ENCODE measurements at regions not wholly inside any gene's neighbourhood (a gene's known extent, or its start where the extent isn't known, plus 50 kb on each side); places are given as distances from the start of the nearest gene placed in this dataset.

GRCh38 chr4:138591808-138592207 lies 349.7 kb upstream of the SLC7A11 start:
- no peak overlapping the region for H2AK5ac ChIP-seq (ENCODE audit: low read depth, low read length)
- H3K79me1 ChIP-seq (ENCODE audit: low read depth in 1 of 2, low read length in 2 of 2) = no peaks in the 10 kb centered on the region
- intact Hi-C loops (cut with micrococcal nuclease) (no loop called here), dilution Hi-C loops (cut with HindIII; ENCODE audit: low sequenced_read_pairs, unreplicated experiment) (no loop called here), in situ Hi-C loops (cut with MboI; ENCODE audit: low sequenced_read_pairs) (no loop called here)
- no TSS peak for BruUV-seq (replicated peaks)
- TF ChIP-seq RAD21 (IDR thresholded peaks at IDR 0.05; ENCODE audit: low read length) (no peak), NFE2L2 (IDR thresholded peaks at IDR 0.05; ENCODE audit: low read depth, low read length) (no peak), RFX5 (IDR thresholded peaks at IDR 0.05; ENCODE audit: low read depth, low read length) (no peak), USF2 (IDR thresholded peaks at IDR 0.05; ENCODE audit: low read depth, low read length) (no peak), MAFK (IDR thresholded peaks at IDR 0.05; ENCODE audit: low read depth, low read length) (no peak), SMC3 (IDR thresholded peaks at IDR 0.05; ENCODE audit: low read depth, low read length) (no peak), BHLHE40 (IDR thresholded peaks at IDR 0.05; ENCODE audit: low read depth, low read length) (no peak), CHD1 (IDR thresholded peaks at IDR 0.05; ENCODE audit: low read depth, low read length) (no peak), FOS (IDR thresholded peaks at IDR 0.05; ENCODE audit: low read depth, low read length) (no peak), MAZ (IDR thresholded peaks at IDR 0.05; ENCODE audit: borderline replicate concordance, low read depth, low read length) (no peak), ELK1 (IDR thresholded peaks at IDR 0.05; ENCODE audit: borderline replicate concordance, low read depth, low read length) (no peak), POLR2A (IDR thresholded peaks at IDR 0.05; ENCODE audit: low read depth, low read length) (no peak), MXI1 (IDR thresholded peaks at IDR 0.05; ENCODE audit: borderline replicate concordance, low read depth, low read length) (no peak), RCOR1 (IDR thresholded peaks at IDR 0.05; ENCODE audit: insufficient replicate concordance, low read length) (no peak), CEBPB (IDR thresholded peaks at IDR 0.05; ENCODE audit: low read depth, low read length) (no peak), CTCF (conservative IDR thresholded peaks at IDR 0.05; ENCODE audit: low read depth, low read length) (no peak)
- H4K91ac ChIP-seq (ENCODE audit: insufficient read depth, low read depth, low read length) = no peak overlapping the region
- no peak overlapping the region for H3K4ac ChIP-seq (ENCODE audit: low read depth, low read length)
- no peak overlapping the region for H3K9ac ChIP-seq (ENCODE audit: low read depth, low read length)
- no peak overlapping the region for H3K27ac ChIP-seq (ENCODE audit: insufficient read depth, low read length)
- no peaks in the 10 kb centered on the region for H3K9me3 ChIP-seq (ENCODE audit: control insufficient read depth, insufficient read depth, low read length)
- 0 out of 2 replicates have a peak, but pooled peaks cover 1% of the 10 kb centered on the region for H3K4me1 ChIP-seq (ENCODE audit: control insufficient read depth, insufficient read depth, low read length)
- ChIA-PET CTCF (no interaction called here), POLR2A (ENCODE audit: unreplicated experiment) (no interaction called here)
- H2BK120ac ChIP-seq (ENCODE audit: low read depth, low read length) = no peak overlapping the region
- WGBS, 2 experiments (ENCODE audit: extremely low coverage in 2 of 2, insufficient read length in 1 of 2) = 56% methylated on average over 1 of the region's 1 CpG; no CpG with 5 or more reads in 1 of the 2 experiments
- H2BK20ac ChIP-seq (ENCODE audit: low read depth, low read length) = no peak overlapping the region
- DNase-seq (no peak), ATAC-seq (ENCODE audit: low read depth) (no peak)
- H3K4me2 ChIP-seq (ENCODE audit: low read depth, low read length) = no peak overlapping the region
- no peak overlapping the region for H2AFZ ChIP-seq (replicated peaks; ENCODE audit: low read length, poor library complexity)
- no peak overlapping the region for H3K23ac ChIP-seq (ENCODE audit: low read depth, low read length)
- H3K14ac ChIP-seq (replicated peaks; ENCODE audit: low read depth, low read length) = no peak overlapping the region
- H4K20me1 ChIP-seq (ENCODE audit: insufficient read depth, low read length) = no peaks in the 10 kb centered on the region
- no peak overlapping the region for H3K4me3 ChIP-seq (ENCODE audit: insufficient read depth, low read depth, low read length)
- no peaks in the 10 kb centered on the region for H3K9me1 ChIP-seq (ENCODE audit: insufficient read depth, low read length)
- H3K36me3 ChIP-seq (ENCODE audit: control insufficient read depth, insufficient read depth, low read length) = no peaks in the 10 kb centered on the region
- no peaks in the 10 kb centered on the region for H3K27me3 ChIP-seq (ENCODE audit: control insufficient read depth, insufficient read depth, low read length)
- H2AK9ac ChIP-seq (replicated peaks; ENCODE audit: low read depth, low read length, poor library complexity) = no peak overlapping the region
- H2BK5ac ChIP-seq (ENCODE audit: low read depth, low read length, poor library complexity, severe bottlenecking) = no peak overlapping the region
- no peak overlapping the region for H4K5ac ChIP-seq (ENCODE audit: low read depth, low read length)
- no peak overlapping the region for H4K8ac ChIP-seq (ENCODE audit: low read depth in 2 of 2, low read length in 2 of 2)
- no peak overlapping the region for H3K18ac ChIP-seq (ENCODE audit: low read depth, low read length)
- no peak overlapping the region for H2BK15ac ChIP-seq (ENCODE audit: low read depth, low read length)
- H3K56ac ChIP-seq (ENCODE audit: extremely low read depth, insufficient read depth, low read length) = no peak overlapping the region
